Inferior parietal cortex (tissue), 1 donor: ENCODE measurements at regions not wholly inside any gene's neighbourhood (a gene's known extent, or its start where the extent isn't known, plus 50 kb on each side); places are given as distances from the start of the nearest gene placed in this dataset.
"Not testable (repeated sequence)": the region's sequence is repeated elsewhere in the genome, so short reads cannot be mapped to it uniquely, and the experiment has no call there.

Experiments
- DNase-seq: peaks from one replicate; pipeline ENCODE4 v3.0.0-alpha.2; 2016; ENCODE audit errors: extremely low spot score

DNA sequence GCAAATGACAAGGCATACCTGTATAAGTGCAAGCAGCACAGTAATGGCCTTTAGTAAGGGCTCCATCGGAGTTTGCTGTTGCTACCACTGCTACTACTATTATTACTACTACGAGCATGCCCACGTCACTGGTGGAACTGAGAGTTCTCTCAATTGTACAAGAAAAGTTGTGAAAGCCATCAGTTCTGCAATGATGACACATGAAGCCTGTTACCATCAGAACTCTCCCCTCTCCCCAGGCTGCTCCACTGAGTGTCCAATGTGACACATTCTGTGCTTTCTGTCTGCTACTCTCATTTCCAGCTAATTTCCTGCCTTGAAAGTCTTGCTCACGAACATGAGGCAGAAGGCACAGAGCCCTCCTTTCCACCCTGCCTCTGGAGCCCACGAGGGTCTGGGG, 263.2 kb upstream of the MGMT start:
- no peak for DNase-seq

GRCh38 chr10:129207297-129207696, 259.7 kb upstream of the MGMT start:
- no peak for DNase-seq

DNA sequence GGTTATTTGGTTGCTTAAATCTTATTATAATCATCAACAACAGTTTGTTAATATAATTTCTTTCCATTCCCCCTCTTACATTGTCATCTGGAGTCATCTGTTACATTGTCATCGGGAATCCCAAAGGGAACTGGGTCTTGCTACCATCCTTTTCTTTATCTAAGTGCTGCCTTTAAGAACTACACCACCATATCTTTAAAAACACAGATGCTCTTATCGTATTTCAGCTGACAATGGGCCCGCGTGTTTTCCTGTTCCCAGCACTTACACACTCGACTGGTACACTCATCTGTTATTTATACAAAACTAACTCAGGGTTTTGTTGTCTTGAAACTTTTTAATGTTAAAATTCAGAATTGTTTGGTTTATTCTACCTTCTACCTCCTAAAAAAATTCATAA, 256.2 kb upstream of the MGMT start:
- no peak for DNase-seq

GRCh38 chr10:129213256-129213655, 253.8 kb upstream of the MGMT start:
- no peak for DNase-seq

DNA sequence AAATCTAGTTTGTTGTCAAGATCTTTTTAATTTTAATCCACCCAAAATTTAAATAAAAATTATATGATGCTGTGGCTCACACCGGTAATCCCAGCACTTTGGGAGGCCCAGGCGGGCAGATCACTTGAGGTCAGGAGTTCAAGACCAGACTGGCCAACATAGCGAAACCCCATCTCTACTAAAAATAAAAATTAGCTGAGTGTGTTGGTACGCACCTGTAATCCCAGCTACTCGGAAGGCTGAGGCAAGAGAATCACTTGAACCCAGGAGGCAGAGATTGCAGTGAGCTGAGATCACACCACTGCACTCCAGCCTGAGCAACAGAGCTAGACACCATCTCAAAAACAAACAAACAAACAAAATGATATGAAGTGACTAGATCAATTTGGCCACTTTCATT, 253.0 kb upstream of the MGMT start:
- not testable (repeated sequence) for DNase-seq

DNA sequence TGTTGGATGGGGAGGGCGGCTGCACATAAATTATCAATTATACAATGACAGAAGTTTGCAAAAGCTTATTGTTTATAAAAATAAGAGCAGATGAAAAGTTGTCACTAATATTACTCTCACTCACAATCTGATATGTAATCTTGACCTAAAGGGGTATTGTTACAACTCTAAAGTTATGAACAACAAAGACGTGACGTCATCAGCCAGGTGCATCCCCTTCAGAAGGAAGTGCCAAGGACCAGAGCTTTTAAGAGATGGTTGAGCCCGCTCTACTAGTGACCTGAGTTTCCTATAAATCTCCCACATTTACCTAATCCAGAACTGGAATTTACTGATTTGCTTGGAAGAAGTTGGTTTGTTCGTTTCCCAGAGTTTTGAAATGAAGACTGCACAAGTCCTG, 247.7 kb upstream of the MGMT start:
- DNase-seq = no peak

DNA sequence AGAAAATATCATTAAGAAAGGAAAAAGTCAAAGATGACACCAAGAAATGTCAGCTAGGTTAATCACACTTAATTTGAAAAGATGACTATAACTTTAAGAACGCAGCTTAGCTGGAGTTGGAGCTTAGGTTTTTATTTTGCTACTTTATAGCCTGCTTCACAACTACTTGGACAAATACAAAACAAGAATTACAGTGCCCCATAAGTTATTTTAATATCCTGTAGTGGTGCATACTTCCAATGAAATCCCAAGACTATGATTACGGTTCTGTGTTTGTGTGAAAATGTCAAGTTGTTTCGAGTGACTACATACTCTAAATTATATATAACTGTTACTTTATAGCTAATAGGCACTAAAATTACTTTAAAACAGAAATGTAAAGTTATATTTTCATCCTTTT, 244.6 kb upstream of the MGMT start:
- DNase-seq = no peak

- DNase-seq = no peak
Observed at GRCh38 chr10:129223363-129223762, 243.7 kb upstream of the MGMT start.

- DNase-seq = no peak
Observed at GRCh38 chr10:129224065-129224464, 243.0 kb upstream of the MGMT start.

DNA sequence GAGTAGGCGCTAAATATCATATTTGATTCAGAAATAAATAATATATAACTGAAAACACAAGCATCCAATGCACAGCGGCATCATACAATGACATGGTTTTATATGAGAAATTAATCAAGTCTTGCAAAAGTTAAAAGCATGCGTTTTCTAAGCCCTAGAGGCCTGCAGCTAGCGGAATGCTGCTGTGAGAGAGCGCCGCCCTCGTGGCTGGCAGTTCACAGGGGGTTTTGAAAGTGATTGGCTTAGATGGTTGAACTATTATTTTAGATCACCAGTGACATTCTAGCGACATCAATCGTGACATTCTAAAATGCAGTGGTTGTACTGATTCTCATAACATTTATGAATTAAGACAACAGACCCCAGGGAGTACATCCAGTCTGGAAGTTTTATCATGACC, 235.2 kb upstream of the MGMT start:
- DNase-seq = no peak

DNA sequence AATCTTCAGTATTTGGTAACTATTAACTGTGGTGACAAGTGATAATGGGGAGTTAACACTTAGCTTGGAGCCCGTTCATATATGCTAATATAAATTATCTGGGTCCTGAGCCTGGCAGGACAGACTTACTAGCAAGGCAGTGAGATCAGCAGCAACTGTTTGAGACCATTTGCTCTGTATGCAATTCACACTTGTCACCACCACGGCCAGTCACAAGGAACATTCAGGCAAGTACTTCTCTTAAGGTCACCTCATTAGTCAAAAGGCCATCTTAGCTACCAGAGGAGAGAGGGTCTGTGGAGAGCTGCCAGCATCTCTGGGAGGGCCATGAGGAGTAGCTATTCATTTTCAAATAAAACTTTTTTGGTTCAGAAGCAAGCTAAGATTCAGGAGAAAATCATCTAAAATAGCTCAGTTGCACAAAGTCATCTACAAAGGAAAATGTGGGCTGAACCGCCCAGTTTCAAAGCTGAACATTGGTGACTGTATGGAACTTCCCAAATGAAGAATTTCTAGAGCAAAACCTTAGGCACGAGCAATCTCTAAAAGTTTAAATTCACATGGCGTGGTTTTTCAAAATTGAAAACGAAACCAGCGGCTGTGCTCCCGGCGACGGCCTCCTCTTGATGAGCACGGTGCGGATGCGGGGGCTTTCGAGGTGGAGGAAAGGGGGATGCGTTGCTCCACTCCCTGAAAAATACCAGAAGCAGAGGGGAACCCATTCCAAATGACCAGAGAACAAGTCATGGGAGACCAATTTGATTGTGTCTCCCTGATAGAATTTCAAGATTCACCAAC, 233.5 kb upstream of the MGMT start:
- no peak for DNase-seq

DNA sequence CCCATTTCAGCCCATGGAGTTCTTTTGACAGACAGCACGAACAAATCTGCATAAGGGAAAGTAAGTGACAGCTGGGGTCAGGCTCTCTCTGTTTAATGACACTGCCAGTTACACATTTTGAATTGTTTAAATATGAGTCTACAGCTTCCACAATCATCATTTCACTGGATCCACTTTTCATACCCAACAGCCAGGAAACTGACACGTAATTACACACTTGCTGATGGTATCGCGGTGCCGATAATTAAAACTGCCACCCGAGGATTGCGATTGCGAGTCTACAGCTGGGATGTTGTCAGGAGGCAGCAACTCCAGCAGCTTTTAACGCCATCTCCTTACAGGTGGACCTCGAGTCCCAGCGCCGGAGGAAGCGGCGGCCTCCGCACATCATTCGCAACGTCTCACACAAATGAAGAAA, 230.8 kb upstream of the MGMT start:
- no peak for DNase-seq

DNA sequence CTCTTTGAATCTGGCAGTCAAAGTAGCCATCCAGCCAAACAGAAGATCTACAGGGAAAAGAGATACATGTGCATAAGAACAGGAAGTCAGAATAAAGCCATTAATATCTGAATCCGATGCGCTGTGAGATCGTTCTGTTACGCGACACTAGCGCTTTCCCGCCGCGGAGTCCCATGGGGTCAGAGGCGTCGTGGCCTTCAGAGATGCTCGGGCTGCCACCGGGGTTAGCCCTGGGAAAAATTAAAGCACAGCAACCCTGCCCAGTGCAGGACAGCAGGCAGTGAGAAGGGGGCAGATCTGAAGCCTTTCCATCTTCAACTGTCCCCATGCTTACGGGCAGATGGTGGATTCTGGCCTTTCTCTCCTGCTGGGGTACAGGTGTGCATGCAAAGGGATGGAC, 225.6 kb upstream of the MGMT start:
- DNase-seq = no peak

- DNase-seq = no peak
Observed at GRCh38 chr10:129244298-129244697, 222.7 kb upstream of the MGMT start.

DNA sequence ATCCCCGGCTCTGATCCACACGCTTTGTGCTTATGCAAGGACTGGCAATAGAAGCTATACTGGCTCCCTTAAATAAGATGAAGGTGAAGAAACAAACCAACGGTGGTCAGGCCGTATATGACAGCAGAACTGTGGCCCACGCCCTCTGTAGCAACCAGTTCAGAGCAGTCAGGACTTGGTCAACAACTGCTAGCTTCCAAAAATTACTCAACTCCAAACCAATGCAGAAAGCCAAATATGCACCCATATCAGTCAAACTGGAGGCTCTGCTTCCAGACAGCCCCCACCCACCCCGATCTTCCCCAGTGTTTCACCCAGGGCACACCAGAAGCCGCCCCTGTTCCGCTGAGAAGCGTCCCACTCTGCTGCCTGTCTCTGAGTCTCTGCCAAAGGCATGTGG, 222.3 kb upstream of the MGMT start:
- DNase-seq = no peak

- DNase-seq = no peak
Observed at GRCh38 chr10:129253161-129253864, 213.7 kb upstream of the MGMT start.

DNA sequence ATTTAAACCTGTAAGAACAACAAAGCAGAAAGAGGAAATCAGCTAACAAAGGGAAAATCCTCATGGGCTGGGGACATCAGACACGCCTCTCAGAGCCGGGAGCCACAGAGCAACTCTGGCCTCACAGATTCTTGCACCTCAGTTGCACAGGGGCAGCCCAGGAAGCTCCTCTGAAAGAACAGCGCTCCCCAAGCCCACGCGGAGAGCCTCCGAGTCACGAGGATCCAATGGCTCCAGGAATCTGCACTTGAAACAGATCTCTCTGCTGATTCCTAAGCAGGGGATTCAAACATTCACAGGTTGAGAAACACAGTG, 213.2 kb upstream of the MGMT start:
- DNase-seq = no peak

DNA sequence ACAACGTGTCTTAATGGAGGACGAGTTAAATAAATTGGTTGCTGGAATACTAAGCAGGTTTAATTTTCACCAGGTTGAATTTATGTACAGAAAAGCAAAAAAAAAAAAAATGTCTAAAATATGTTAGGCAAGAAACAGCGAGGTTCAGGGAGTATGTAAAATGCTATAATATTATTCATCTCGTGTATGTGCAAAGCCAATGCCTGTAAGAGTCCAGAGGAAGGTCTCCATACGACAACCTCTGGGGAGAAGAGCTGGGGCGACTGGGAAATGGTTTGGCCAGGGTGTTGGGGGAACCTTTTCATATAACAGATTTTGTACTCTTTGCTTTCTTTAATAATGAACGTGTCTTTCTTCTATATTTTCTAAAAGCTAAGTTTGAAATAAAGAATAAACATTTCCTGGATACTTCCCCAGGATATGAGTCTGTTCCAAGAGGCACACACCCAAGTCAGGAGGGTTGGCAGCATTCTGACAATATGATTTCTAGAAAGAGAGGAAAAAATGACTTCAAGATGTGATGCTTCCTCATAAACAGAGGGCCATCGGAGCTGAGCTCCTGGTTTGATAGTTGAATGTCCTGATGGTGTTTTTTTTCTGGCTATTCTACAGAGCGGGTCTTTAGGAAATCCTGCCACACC, 208.6 kb upstream of the MGMT start:
- DNase-seq = no peak

- DNase-seq = no peak
Observed at GRCh38 chr10:129259128-129259815, 207.8 kb upstream of the MGMT start.

GRCh38 chr10:129272176-129272575, 194.9 kb upstream of the MGMT start:
- no peak for DNase-seq

GRCh38 chr10:129272866-129273650, 194.0 kb upstream of the MGMT start:
- DNase-seq = no peak

DNA sequence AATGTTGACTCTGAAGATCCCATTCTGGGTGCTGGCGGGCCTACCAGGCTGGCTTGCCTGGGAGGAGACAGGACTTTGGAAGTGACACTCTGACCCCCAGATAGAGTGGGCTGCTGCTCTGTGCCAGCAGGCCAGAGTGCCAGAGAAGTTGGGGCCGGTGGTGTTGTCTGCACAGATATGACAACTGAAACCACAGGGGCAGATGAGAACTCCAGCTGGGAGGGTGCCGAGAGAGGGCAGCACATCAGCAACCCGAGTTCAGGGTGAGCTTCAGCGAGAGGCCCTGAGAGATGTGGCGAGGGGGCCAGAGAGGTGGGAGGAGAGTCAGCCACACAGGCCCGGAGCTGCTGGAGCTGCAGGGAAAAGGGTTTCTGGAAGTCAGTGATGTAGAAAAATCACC, 193.2 kb upstream of the MGMT start:
- DNase-seq = no peak
